ENCODE measurements at regions not wholly inside any gene's neighbourhood (a gene's known extent, or its start where the extent isn't known, plus 50 kb on each side); places are given as distances from the start of the nearest gene placed in this dataset.

GRCh38 chr4:24279469-24279868, 304.9 kb downstream of the DHX15 start:
- DNase-seq: no peak

- no peak for DNase-seq
Observed at GRCh38 chr4:24278693-24279092, 305.7 kb downstream of the DHX15 start.

GRCh38 chr4:24274381-24274941, 309.9 kb downstream of the DHX15 start:
- DNase-seq: no peak

GRCh38 chr4:24273136-24273535, 311.2 kb downstream of the DHX15 start:
- DNase-seq: no peak

- no peak for DNase-seq
Observed at GRCh38 chr4:24266951-24267722, 317.2 kb downstream of the DHX15 start.

GRCh38 chr4:24265989-24266388, 318.4 kb downstream of the DHX15 start:
- DNase-seq: no peak

- no peak for DNase-seq
Observed at GRCh38 chr4:24262616-24263015, 321.7 kb downstream of the DHX15 start.

GRCh38 chr4:24262084-24262483, 322.3 kb downstream of the DHX15 start:
- DNase-seq: no peak

GRCh38 chr4:24260923-24261564, 323.3 kb downstream of the DHX15 start:
- no peak for DNase-seq

- DNase-seq: no peak
Observed at GRCh38 chr4:24260133-24260715, 324.1 kb downstream of the DHX15 start.

GRCh38 chr4:24256547-24256946, 327.8 kb downstream of the DHX15 start:
- DNase-seq: no peak

- DNase-seq: no peak
Observed at GRCh38 chr4:24256066-24256465, 328.3 kb downstream of the DHX15 start.

- no peak for DNase-seq
Observed at GRCh38 chr4:24252121-24252520, 332.2 kb downstream of the DHX15 start.

GRCh38 chr4:24251589-24251988, 332.8 kb downstream of the DHX15 start:
- DNase-seq: no peak

- DNase-seq: no peak
Observed at GRCh38 chr4:24249972-24250371, 334.4 kb downstream of the DHX15 start.

GRCh38 chr4:24248674-24249630, 335.4 kb downstream of the DHX15 start:
- no peak for DNase-seq

GRCh38 chr4:24245491-24245820, 338.9 kb downstream of the DHX15 start:
- no peak for DNase-seq

- no peak for DNase-seq
Observed at GRCh38 chr4:24244663-24245490, 339.5 kb downstream of the DHX15 start.

GRCh38 chr4:24243641-24244040, 340.7 kb downstream of the DHX15 start:
- DNase-seq: no peak

- DNase-seq: no peak
Observed at GRCh38 chr4:24241511-24241910, 342.8 kb downstream of the DHX15 start.

- no peak for DNase-seq
Observed at GRCh38 chr4:24240655-24241054, 343.7 kb downstream of the DHX15 start.

GRCh38 chr4:24237709-24238108, 346.6 kb downstream of the DHX15 start:
- DNase-seq: no peak

All from NCI-H1436 (cell line).